ENCODE measurements at regions not wholly inside any gene's neighbourhood (a gene's known extent, or its start where the extent isn't known, plus 50 kb on each side); places are given as distances from the start of the nearest gene placed in this dataset.

DNA sequence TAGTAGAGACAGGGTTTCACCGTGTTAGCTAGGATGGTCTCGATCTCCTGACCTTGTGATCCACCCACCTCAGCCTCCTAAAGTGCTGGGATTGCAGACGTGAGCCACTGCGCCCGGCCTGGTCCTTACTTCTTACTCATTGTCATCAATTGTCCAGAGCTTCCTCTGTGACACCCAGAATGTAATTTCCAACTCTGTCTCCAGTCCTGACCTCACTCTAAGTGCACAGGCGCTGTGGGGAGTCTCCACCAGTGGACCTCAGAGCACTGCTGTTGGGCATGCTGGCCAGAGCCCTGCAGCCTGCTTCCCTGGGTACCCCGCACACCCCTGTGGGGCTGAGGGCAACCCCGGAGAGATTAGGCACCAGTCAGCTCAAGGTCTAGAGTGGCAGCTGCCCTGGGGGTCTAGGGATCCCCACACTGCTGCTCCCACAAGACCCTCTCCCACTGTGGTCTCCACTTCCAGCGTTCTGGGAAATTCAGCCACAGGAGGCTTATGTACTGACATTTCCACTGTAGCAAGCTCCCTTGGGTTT, 1140.3 kb downstream of the TBC1D22A start:
- TF ChIP-seq POLR2A (IDR thresholded peaks at IDR 0.05) = no peak
- TF ChIP-seq, protein P1, sequence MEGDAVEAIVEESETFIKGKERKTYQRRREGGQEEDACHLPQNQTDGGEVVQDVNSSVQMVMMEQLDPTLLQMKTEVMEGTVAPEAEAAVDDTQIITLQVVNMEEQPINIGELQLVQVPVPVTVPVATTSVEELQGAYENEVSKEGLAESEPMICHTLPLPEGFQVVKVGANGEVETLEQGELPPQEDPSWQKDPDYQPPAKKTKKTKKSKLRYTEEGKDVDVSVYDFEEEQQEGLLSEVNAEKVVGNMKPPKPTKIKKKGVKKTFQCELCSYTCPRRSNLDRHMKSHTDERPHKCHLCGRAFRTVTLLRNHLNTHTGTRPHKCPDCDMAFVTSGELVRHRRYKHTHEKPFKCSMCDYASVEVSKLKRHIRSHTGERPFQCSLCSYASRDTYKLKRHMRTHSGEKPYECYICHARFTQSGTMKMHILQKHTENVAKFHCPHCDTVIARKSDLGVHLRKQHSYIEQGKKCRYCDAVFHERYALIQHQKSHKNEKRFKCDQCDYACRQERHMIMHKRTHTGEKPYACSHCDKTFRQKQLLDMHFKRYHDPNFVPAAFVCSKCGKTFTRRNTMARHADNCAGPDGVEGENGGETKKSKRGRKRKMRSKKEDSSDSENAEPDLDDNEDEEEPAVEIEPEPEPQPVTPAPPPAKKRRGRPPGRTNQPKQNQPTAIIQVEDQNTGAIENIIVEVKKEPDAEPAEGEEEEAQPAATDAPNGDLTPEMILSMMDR (IDR thresholded peaks at IDR 0.05 in 8 of 11, conservative IDR thresholded peaks at IDR 0.05 in 3 of 11) = no peak

All from spleen (tissue), 7 donors.